ENCODE measurements at regions not wholly inside any gene's neighbourhood (a gene's known extent, or its start where the extent isn't known, plus 50 kb on each side); places are given as distances from the start of the nearest gene placed in this dataset.

GRCh38 chr5:2110934-2111462 lies 228.3 kb upstream of the IRX4 start:
- TF ChIP-seq CTCF (IDR thresholded peaks at IDR 0.05) (no peak), POLR2A (IDR thresholded peaks at IDR 0.05) (no peak)

All from lower leg skin (tissue), 3 donors.